Esophagus muscularis mucosa (tissue), 4 donors: ENCODE measurements at regions not wholly inside any gene's neighbourhood (a gene's known extent, or its start where the extent isn't known, plus 50 kb on each side); places are given as distances from the start of the nearest gene placed in this dataset.

Source experiments
- DNase-seq: peaks from one replicate; pipeline ENCODE4 v3.0.0-alpha.2; 2017; ENCODE audit errors: extremely low spot score
- H3K27ac ChIP-seq, 4 donors: fragments of 200-600 bp; sonication (generic); replicated peaks in 1 of 4; 1 replicate in 3 of 4; 2 replicates in 1 of 4; pipeline ENCODE4 v1.5.1; 2016 to 2019; ENCODE audit warnings: mild to moderate bottlenecking in 1 of 4
- H3K27me3 ChIP-seq, 4 donors: fragments of 200-600 bp; sonication (generic); one replicate each; pipeline versions ENCODE4 v1.5.1 to v1.6.0; 2016 to 2019
- H3K36me3 ChIP-seq, 4 donors: fragments of 200-600 bp; sonication (generic); one replicate each; pipeline ENCODE4 v1.5.1; 2016 to 2019
- H3K4me1 ChIP-seq, 4 donors: fragments of 200-600 bp; sonication (generic); one replicate each; pipeline ENCODE4 v1.5.1; 2016 to 2019
- H3K4me3 ChIP-seq, 4 donors: fragments of 200-600 bp; sonication (generic); 1 replicate in 2 of 4; 2 replicates in 2 of 4; pipeline ENCODE4 v1.5.1; 2016 to 2019; ENCODE audit warnings: mild to moderate bottlenecking in 4 of 4, moderate library complexity in 1 of 4
- H3K9me3 ChIP-seq, 4 donors: fragments of 200-600 bp; sonication (generic); 1 replicate in 3 of 4; 2 replicates in 1 of 4; pipeline ENCODE4 v1.5.1; 2016 to 2019
- EP300 ChIP-seq: sonication (generic); formaldehyde crosslinking; IDR thresholded peaks from one replicate; pipeline ENCODE4 v1.6.1; 2017; ENCODE audit warnings: antibody characterized with exemption
- POLR2A ChIP-seq: fragments of 450-650 bp; IDR thresholded peaks from one replicate; pipeline ENCODE4 v1.6.1; 2017; ENCODE audit warnings: antibody characterized with exemption, moderate library complexity, mild to moderate bottlenecking, low read depth
- POLR2AphosphoS5 ChIP-seq, 2 donors: sonication (generic); formaldehyde crosslinking; IDR thresholded peaks; one replicate each; pipeline ENCODE4 v1.6.1; 2017; ENCODE audit warnings: antibody characterized with exemption in 2 of 2
- WGBS: methylation state at CpG from one replicate; pipeline ENCODE4 v1.1.5; 2018; 5-methylcytosine and 5-hydroxymethylcytosine counted together
- intact Hi-C: fragments of 100-400 bp; cut with DNase I; formaldehyde crosslinking; loops from one replicate; pipeline ENCODE4 v1.15.1; 2023
- TF ChIP-seq, protein P1 (sequence below), 3 experiments: fragments of 200-600 bp in 2 of 3; fragments of 450-650 bp in 1 of 3; sonication (generic) in 2 of 3; IDR thresholded peaks; one replicate each; pipeline ENCODE4 v1.5.1; 2017 to 2019; ENCODE audit warnings: antibody characterized with exemption in 3 of 3, mild to moderate bottlenecking in 2 of 3, moderate library complexity in 1 of 3

- Histone ChIP-seq H3K9me3 (no peaks in the 10 kb centered on the region), H3K27ac (no peak overlapping the region), H3K36me3 (no peaks in the 10 kb centered on the region), H3K27me3 (no peaks in the 10 kb centered on the region), H3K4me1 (peaks cover 0 to 4% (median 0%) of the 10 kb centered on the region in 4 donors), H3K4me3 (no peak overlapping the region)
- intact Hi-C loops: no loop called here
- TF ChIP-seq EP300 (no peak), POLR2AphosphoS5 (IDR thresholded peaks at IDR 0.05) (no peak)
- no peak for DNase-seq
Observed at GRCh38 chr5:145471026-145471425, 364.1 kb downstream of the PRELID2 start.

DNA sequence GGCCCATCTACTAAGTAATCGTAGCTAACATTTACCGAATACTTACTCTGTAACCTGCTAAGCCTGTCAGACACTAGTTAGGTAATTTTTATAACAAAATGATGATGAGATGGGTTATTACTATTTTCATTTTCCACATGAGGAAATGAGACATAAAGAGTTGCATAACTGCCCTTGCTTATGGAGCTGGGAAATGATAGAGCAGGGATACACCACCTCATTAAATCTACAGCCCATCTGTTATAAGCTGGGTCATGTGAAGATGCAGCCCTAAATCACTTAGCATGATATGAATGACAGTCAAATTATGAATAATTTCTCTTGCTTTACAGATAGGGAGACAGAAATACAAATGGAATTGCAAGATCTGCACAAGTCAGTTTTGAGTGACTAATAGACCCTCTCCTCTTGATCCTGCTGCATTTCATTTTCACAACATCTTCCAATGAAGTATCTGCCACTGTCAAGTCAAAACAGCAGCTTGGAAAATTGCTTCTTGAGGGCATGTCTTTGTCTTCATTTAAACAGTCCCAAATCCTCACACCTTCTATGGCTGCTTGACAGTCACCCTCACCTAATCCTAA lies 364.7 kb downstream of the PRELID2 start:
- no peak for DNase-seq
- peaks cover 0 to 4% (median 0%) of the 10 kb centered on the region in 4 donors for H3K4me1 ChIP-seq
- intact Hi-C loops: no loop called here
- H3K36me3 ChIP-seq: no peaks in the 10 kb centered on the region
- 50% methylated on average over 2 of the region's 2 CpGs for WGBS
- H3K4me3 ChIP-seq: no peak overlapping the region
- H3K9me3 ChIP-seq: no peaks in the 10 kb centered on the region
- H3K27me3 ChIP-seq: no peaks in the 10 kb centered on the region
- no peak overlapping the region for H3K27ac ChIP-seq
- no peak for TF ChIP-seq EP300

DNA sequence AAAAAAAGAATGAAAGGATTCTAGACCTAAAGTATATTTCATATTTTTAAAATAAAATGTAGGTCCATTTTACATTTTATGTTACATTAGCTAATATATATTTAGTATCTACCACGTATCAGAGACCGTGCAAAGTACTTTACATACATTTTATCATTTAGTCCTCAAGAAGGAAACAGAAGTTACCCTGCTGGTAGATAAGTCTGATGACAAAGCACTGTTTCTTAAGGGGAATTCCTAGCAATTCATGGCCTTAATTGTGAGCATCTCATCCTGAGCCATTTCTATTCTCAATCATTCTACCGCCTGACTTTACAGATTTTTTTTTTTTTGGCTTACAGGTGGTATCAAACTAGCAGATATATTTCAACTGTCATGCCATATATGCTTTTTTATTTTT lies 367.7 kb downstream of the PRELID2 start:
- no peaks in the 10 kb centered on the region for H3K9me3 ChIP-seq
- peaks cover 0 to 4% (median 0%) of the 10 kb centered on the region in 4 donors for H3K4me1 ChIP-seq
- no peak overlapping the region for H3K4me3 ChIP-seq
- no peak for TF ChIP-seq POLR2AphosphoS5 (IDR thresholded peaks at IDR 0.05)
- WGBS: 95% methylated on average over 3 of the region's 3 CpGs
- intact Hi-C loops: no loop called here
- H3K27ac ChIP-seq: no peak overlapping the region
- no peak for DNase-seq
- no peaks in the 10 kb centered on the region for H3K27me3 ChIP-seq
- no peaks in the 10 kb centered on the region for H3K36me3 ChIP-seq

DNA sequence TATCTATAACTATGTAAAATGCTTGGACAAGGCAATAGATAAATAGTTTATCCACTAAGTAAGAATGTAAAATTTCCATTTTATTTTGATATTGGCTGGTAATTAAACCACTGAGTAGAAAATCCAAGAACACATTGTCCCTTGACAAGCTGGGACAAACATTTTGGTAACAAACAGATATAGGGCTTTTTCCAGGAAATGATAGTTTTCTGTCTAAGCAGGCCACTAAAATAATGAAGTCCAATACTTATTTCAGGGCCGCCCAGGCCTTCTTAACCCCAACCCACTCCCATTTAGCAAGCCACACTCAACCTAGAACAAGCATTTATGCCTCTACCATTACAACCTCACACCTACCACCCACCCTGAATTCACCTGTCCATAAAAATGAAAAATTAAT lies 368.6 kb downstream of the PRELID2 start:
- intact Hi-C loops: no loop called here
- 92% methylated on average over 1 of the region's 1 CpG for WGBS
- Histone ChIP-seq H3K27ac (no peak overlapping the region), H3K27me3 (no peaks in the 10 kb centered on the region), H3K9me3 (no peaks in the 10 kb centered on the region), H3K4me3 (no peak overlapping the region), H3K36me3 (no peaks in the 10 kb centered on the region), H3K4me1 (peaks cover 0 to 4% (median 0%) of the 10 kb centered on the region in 4 donors)
- no peak for DNase-seq
- TF ChIP-seq EP300: no peak
- TF ChIP-seq, protein P1, sequence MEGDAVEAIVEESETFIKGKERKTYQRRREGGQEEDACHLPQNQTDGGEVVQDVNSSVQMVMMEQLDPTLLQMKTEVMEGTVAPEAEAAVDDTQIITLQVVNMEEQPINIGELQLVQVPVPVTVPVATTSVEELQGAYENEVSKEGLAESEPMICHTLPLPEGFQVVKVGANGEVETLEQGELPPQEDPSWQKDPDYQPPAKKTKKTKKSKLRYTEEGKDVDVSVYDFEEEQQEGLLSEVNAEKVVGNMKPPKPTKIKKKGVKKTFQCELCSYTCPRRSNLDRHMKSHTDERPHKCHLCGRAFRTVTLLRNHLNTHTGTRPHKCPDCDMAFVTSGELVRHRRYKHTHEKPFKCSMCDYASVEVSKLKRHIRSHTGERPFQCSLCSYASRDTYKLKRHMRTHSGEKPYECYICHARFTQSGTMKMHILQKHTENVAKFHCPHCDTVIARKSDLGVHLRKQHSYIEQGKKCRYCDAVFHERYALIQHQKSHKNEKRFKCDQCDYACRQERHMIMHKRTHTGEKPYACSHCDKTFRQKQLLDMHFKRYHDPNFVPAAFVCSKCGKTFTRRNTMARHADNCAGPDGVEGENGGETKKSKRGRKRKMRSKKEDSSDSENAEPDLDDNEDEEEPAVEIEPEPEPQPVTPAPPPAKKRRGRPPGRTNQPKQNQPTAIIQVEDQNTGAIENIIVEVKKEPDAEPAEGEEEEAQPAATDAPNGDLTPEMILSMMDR (IDR thresholded peaks at IDR 0.05): no peak
- TF ChIP-seq POLR2A: no peak
- TF ChIP-seq POLR2AphosphoS5 (IDR thresholded peaks at IDR 0.05): no peak

DNA sequence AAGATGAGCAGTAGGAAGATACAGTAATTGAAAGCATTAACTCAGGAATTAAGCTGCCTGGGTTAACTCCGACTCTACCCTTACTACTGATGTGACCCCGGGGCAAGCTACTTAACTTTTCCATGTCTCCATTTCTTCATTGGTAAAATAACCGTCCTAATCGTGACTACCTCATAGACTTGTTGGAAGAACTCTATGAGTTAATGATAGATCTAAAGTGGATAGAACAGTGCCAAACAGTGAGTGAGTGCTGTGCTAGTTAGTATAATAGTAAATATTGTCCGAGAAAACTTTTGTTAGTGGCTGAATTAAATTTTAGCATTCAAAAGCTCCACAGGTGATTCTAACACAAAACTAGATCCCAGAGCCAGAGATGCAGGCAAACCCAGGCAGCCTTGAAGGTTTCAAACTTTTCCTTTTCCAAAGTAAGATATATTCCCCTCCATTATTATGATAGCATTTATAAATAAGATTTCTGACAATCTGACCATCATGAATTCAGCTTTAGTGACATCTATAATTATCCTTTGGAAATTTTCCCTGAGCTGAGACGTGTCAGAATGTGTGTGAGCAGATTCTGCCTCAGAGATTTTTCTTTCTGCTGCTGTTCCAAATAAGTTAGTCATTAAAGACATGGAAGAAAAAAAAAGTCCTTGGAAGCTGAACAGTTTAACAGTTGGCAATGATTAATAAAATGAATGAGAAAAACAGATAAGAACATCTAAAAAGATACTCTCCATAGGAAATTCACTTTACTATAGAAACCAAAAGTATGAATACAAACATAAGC lies 369.5 kb downstream of the PRELID2 start:
- H3K27ac ChIP-seq: no peak overlapping the region
- no peaks in the 10 kb centered on the region for H3K27me3 ChIP-seq
- no peak for DNase-seq
- intact Hi-C loops: no loop called here
- WGBS: 81% methylated on average over 6 of the region's 6 CpGs
- H3K9me3 ChIP-seq: no peaks in the 10 kb centered on the region
- H3K4me3 ChIP-seq: no peak overlapping the region
- peaks cover 0 to 4% (median 0%) of the 10 kb centered on the region in 4 donors for H3K4me1 ChIP-seq
- no peaks in the 10 kb centered on the region for H3K36me3 ChIP-seq
- TF ChIP-seq EP300: no peak
- no peak for TF ChIP-seq POLR2AphosphoS5 (IDR thresholded peaks at IDR 0.05)
- TF ChIP-seq, protein P1 (IDR thresholded peaks at IDR 0.05): no peak
- no peak for TF ChIP-seq POLR2A

DNA sequence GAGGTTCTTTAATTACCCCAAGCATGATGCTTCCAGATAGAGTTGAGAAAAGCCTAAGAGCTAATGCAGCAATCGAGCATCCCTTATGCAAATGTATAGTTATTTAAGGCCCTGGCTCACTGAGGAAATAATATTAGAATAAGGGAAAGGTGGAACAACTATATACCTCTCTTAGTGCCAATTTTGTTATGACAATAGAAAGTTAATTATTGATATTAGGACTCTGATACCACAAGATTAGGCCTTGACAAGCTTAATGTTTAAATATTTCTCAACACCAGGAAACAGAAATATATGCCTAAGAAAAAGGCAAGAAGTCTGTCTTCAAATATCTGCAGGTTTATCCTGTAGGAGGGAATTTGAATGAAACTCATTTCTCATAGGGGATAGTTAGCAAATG lies 371.0 kb downstream of the PRELID2 start:
- intact Hi-C loops: no loop called here
- H3K36me3 ChIP-seq: no peaks in the 10 kb centered on the region
- H3K27me3 ChIP-seq: no peaks in the 10 kb centered on the region
- no peaks in the 10 kb centered on the region for H3K9me3 ChIP-seq
- DNase-seq: no peak
- H3K4me3 ChIP-seq: no peak overlapping the region
- TF ChIP-seq EP300: no peak
- no peak for TF ChIP-seq POLR2A
- no peak for TF ChIP-seq POLR2AphosphoS5 (IDR thresholded peaks at IDR 0.05)
- TF ChIP-seq, protein P1 (IDR thresholded peaks at IDR 0.05): no peak
- 86% methylated on average over 1 of the region's 1 CpG for WGBS
- H3K4me1 ChIP-seq: no peaks in the 10 kb centered on the region
- H3K27ac ChIP-seq: no peak overlapping the region
